Tibial nerve (tissue), 3 donors: ENCODE measurements at regions not wholly inside any gene's neighbourhood (a gene's known extent, or its start where the extent isn't known, plus 50 kb on each side); places are given as distances from the start of the nearest gene placed in this dataset.

Source experiments
- POLR2A ChIP-seq, 2 donors: fragments of 450-650 bp; IDR thresholded peaks; one replicate each; pipeline ENCODE4 v1.6.1; 2017; ENCODE audit warnings: antibody characterized with exemption in 2 of 2, mild to moderate bottlenecking in 2 of 2, moderate library complexity in 2 of 2
- TF ChIP-seq, protein P1 (sequence below), 5 experiments: fragments of 200-600 bp in 3 of 5; fragments of 450-650 bp in 2 of 5; sonication (generic) in 3 of 5; IDR thresholded peaks; one replicate each; pipeline ENCODE4 v1.5.1; 2016 to 2019; ENCODE audit warnings: antibody characterized with exemption in 5 of 5, mild to moderate bottlenecking in 3 of 5, moderate library complexity in 2 of 5

DNA sequence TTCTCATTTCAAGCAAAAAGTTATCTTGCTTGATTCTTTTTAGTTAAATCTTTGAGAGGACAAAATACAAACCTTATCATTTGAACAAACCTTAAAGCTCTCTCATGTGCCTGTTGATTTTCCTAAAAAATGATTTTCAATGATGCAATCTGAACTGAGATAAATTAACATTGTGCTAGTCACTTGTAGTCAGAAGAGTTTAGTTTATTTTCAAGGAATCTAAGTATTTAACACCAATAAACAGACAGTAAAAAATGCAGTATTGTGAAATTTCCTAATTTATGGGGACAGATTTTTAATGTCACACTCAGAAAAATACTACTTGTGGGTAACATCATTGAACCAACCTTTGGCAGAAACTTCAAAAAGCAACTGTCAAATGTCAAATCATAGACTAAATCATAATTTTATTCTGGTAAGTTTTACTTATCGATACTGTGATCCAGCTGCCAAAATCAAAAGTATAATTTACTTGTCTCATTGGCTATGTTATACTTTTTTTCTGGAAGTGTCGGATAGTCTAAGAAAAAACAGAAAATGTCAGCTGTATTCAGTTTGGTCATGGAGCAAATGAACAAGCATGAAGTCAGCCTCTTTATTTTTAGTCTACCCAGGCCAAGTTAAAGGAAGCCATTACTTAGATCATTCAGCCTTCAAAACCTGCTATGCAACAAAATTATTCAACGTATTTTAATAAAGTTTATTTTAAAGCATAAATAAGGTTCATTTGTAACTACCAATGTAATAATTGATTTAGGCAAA lies 52.4 kb upstream of the FNDC3B start:
- TF ChIP-seq, protein P1, sequence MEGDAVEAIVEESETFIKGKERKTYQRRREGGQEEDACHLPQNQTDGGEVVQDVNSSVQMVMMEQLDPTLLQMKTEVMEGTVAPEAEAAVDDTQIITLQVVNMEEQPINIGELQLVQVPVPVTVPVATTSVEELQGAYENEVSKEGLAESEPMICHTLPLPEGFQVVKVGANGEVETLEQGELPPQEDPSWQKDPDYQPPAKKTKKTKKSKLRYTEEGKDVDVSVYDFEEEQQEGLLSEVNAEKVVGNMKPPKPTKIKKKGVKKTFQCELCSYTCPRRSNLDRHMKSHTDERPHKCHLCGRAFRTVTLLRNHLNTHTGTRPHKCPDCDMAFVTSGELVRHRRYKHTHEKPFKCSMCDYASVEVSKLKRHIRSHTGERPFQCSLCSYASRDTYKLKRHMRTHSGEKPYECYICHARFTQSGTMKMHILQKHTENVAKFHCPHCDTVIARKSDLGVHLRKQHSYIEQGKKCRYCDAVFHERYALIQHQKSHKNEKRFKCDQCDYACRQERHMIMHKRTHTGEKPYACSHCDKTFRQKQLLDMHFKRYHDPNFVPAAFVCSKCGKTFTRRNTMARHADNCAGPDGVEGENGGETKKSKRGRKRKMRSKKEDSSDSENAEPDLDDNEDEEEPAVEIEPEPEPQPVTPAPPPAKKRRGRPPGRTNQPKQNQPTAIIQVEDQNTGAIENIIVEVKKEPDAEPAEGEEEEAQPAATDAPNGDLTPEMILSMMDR (IDR thresholded peaks at IDR 0.05): no peak
- no peak for TF ChIP-seq POLR2A (IDR thresholded peaks at IDR 0.05)
